ENCODE measurements at regions not wholly inside any gene's neighbourhood (a gene's known extent, or its start where the extent isn't known, plus 50 kb on each side); places are given as distances from the start of the nearest gene placed in this dataset.
"Not testable (repeated sequence)": the region's sequence is repeated elsewhere in the genome, so short reads cannot be mapped to it uniquely, and the experiment has no call there.

DNA sequence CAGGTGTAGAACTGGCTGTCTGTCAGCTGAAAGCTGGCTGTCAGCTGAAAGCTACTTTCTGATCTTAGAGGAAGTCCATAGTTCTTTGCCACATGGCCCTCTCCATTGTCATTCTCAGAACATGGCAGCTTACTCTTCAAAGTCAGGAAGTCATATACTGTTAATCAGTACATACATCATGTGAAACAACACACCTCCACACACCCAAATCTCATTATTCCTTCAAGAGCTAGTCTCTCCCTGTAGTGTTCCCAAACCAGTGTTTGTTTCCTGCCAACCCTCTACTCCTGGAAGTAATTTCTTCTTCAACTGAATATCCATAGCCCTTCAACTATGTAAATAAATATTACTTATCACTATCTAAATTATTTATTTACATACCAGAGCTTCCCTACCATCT, 58.9 kb downstream of the OR5AK2 start:
- no peak overlapping the region for H3K4me3 ChIP-seq (ENCODE audit: low read depth in 1 of 2, low read length in 2 of 2)
- no peaks in the 10 kb centered on the region for H3K36me3 ChIP-seq (ENCODE audit: control insufficient read depth in 1 of 2, insufficient read depth in 2 of 2, low read length in 2 of 2)

DNA sequence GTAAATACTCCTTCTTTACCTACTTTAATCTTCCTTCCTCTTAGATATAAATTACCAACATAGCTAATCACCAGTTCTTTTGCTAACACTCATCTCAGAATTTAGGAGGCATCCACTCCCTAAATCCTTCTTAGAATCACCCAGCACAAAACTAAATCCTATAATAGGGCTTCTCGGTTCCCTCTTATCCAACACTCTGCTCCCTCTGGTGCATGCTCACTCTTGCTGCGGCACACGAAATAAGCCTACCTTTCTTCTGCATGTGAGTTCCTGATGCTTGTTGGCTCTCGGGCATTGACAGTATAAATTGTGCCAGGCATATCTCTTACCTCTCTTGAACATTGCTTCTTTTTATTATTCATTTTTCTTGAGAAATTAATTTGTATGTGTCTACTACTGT, 61.0 kb downstream of the OR5AK2 start:
- Histone ChIP-seq H3K27me3 (ENCODE audit: low read depth, low read length) (no peaks in the 10 kb centered on the region), H3K27ac (ENCODE audit: low read length) (no peak overlapping the region), H3K4me3 (ENCODE audit: low read depth in 1 of 2, low read length in 2 of 2) (no peak overlapping the region), H3K4me1 (ENCODE audit: control insufficient read depth in 1 of 2, insufficient read depth in 2 of 2, low read length in 2 of 2) (no peaks in the 10 kb centered on the region), H3K36me3 (ENCODE audit: control insufficient read depth in 1 of 2, insufficient read depth in 2 of 2, low read length in 2 of 2) (no peaks in the 10 kb centered on the region), H3K9me3 (ENCODE audit: control insufficient read depth in 1 of 2, low read length in 2 of 2) (peaks cover 0 to 4% of the 10 kb centered on the region in 2 donors)

More for the DNA sequence above, 58.9 kb downstream of the OR5AK2 start:
- H3K9me3 ChIP-seq (ENCODE audit: control insufficient read depth in 1 of 2, low read length in 2 of 2) = peaks cover 3 to 4% of the 10 kb centered on the region in 2 donors
- H3K27me3 ChIP-seq (ENCODE audit: low read depth, low read length) = no peaks in the 10 kb centered on the region
- H3K27ac ChIP-seq (ENCODE audit: low read length) = no peak overlapping the region
- H3K4me1 ChIP-seq (ENCODE audit: control insufficient read depth in 1 of 2, insufficient read depth in 2 of 2, low read length in 2 of 2) = no peaks in the 10 kb centered on the region

DNA sequence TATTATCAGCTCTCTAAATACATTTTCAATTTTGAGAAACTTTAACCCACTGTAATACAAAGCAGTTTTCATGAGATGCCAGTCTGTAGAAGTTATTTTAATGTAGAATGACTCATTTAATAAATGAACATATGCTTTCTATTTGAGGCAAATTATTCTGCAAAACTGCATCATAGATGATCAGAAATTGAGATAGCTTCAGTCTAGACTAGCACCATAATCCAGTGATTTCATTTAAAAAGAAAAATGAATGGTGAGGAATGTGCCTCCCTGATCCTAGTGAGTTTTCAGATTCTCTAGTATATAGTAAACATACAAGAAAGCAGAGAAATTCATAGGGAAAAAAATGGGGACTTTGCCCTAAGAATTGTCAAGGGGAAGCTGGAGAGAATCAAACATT, 66.1 kb downstream of the OR5AK2 start:
- Histone ChIP-seq H3K36me3 (ENCODE audit: control insufficient read depth in 1 of 2, insufficient read depth in 2 of 2, low read length in 2 of 2) (no peaks in the 10 kb centered on the region), H3K27ac (ENCODE audit: low read length) (no peak overlapping the region), H3K4me1 (ENCODE audit: control insufficient read depth in 1 of 2, insufficient read depth in 2 of 2, low read length in 2 of 2) (no peaks in the 10 kb centered on the region), H3K9me3 (ENCODE audit: control insufficient read depth in 1 of 2, low read length in 2 of 2) (no peaks in the 10 kb centered on the region), H3K27me3 (ENCODE audit: low read depth, low read length) (no peaks in the 10 kb centered on the region), H3K4me3 (ENCODE audit: low read depth in 1 of 2, low read length in 2 of 2) (no peak overlapping the region)

DNA sequence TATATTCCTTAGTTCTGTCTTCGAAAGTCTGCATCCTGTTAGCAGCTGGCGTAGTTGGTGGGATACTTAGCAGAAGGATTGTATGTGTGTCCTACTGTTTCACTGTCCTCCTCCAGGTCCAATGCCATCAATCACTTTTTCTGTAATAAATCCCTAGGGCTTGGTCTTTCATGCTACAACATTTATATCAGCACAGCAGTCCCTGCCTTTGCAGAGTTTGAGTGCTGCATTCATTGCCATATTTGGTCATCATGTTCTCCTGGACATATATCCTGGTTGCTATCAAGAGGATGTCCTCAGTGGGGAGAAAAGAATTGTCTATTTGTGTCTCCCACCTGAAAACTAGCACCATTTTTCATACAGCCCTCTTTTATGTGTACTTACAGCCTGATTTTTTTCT, 67.0 kb downstream of the OR5AK2 start:
- Histone ChIP-seq H3K4me1 (ENCODE audit: control insufficient read depth in 1 of 2, insufficient read depth in 2 of 2, low read length in 2 of 2) (no peaks in the 10 kb centered on the region), H3K4me3 (ENCODE audit: low read depth in 1 of 2, low read length in 2 of 2) (no peak overlapping the region), H3K27me3 (ENCODE audit: low read depth, low read length) (no peaks in the 10 kb centered on the region), H3K36me3 (ENCODE audit: control insufficient read depth in 1 of 2, insufficient read depth in 2 of 2, low read length in 2 of 2) (no peaks in the 10 kb centered on the region), H3K27ac (ENCODE audit: low read length) (no peak overlapping the region), H3K9me3 (ENCODE audit: control insufficient read depth in 1 of 2, low read length in 2 of 2) (no peaks in the 10 kb centered on the region)

DNA sequence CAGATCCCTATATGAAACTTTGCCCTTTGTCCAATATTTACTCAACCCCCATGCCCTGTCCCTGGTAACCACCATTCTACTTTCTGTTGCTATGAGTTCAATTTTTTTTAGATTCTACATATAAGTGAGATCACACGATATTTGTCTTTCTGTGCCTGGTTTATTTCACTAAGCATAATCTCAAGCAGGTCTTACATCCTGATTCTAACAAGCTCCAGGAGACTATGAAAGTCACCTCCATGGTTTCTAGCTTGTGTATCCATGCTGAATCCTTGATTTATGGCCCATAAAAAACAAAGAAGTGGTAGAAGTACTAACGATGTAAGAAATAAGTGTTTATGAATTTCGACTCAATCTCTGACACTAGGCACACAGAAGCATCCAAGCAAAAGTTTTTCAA, 68.0 kb downstream of the OR5AK2 start:
- no peaks in the 10 kb centered on the region for H3K27me3 ChIP-seq (ENCODE audit: low read depth, low read length)
- H3K4me3 ChIP-seq (ENCODE audit: low read depth in 1 of 2, low read length in 2 of 2) = no peak overlapping the region
- H3K9me3 ChIP-seq (ENCODE audit: control insufficient read depth in 1 of 2, low read length in 2 of 2) = no peaks in the 10 kb centered on the region
- H3K36me3 ChIP-seq (ENCODE audit: control insufficient read depth in 1 of 2, insufficient read depth in 2 of 2, low read length in 2 of 2) = no peaks in the 10 kb centered on the region
- H3K4me1 ChIP-seq (ENCODE audit: control insufficient read depth in 1 of 2, insufficient read depth in 2 of 2, low read length in 2 of 2) = no peaks in the 10 kb centered on the region
- no peak overlapping the region for H3K27ac ChIP-seq (ENCODE audit: low read length)

DNA sequence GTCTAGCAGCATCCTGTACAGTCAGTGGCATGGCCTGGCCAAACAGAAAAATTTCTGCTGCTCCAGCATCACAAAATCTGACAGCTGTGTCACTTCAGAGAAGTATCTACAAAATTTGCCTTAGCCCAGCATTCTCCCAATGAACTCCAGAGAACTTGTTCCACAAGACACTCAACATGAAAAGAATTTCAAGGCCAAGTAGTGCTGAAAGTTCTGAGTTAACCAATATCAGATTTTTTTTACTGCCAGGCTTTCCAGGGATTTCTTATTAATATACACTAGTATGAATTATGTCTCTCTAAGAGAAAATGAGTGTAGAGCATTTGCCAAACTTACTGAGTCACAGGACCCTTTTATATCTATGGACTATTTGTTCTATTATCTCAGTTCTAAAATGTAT, 68.8 kb downstream of the OR5AK2 start:
- Histone ChIP-seq H3K27me3 (ENCODE audit: low read depth, low read length) (no peaks in the 10 kb centered on the region), H3K4me3 (ENCODE audit: low read depth in 1 of 2, low read length in 2 of 2) (no peak overlapping the region), H3K9me3 (ENCODE audit: control insufficient read depth in 1 of 2, low read length in 2 of 2) (no peaks in the 10 kb centered on the region), H3K4me1 (ENCODE audit: control insufficient read depth in 1 of 2, insufficient read depth in 2 of 2, low read length in 2 of 2) (no peaks in the 10 kb centered on the region), H3K27ac (ENCODE audit: low read length) (no peak overlapping the region), H3K36me3 (ENCODE audit: control insufficient read depth in 1 of 2, insufficient read depth in 2 of 2, low read length in 2 of 2) (no peaks in the 10 kb centered on the region)

DNA sequence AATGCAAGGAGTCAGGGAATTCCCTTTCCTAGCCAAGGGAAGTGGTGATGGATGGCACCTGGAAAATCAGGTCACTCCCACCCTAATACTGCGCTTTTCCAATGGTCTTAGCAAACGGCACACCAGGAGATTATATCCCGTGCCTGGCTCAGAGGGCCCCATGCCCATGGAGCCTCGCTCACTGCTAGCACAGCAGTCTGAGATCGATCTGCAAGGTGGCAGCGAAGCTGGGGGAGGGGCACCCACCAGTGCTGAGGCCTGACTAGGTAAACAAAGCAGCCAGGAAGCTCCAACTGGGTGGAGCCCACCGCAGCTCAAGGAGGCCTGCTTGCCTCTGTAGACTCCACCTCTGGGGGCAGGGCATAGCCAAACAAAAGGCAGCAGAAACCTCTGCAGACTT, 74.2 kb downstream of the OR5AK2 start:
- not testable (repeated sequence) for H3K4me3 ChIP-seq (ENCODE audit: low read depth in 1 of 2, low read length in 2 of 2); H3K27me3 ChIP-seq (ENCODE audit: low read depth, low read length); H3K9me3 ChIP-seq (ENCODE audit: control insufficient read depth in 1 of 2, low read length in 2 of 2); H3K4me1 ChIP-seq (ENCODE audit: control insufficient read depth in 1 of 2, insufficient read depth in 2 of 2, low read length in 2 of 2); H3K36me3 ChIP-seq (ENCODE audit: control insufficient read depth in 1 of 2, insufficient read depth in 2 of 2, low read length in 2 of 2); H3K27ac ChIP-seq (ENCODE audit: low read length)

DNA sequence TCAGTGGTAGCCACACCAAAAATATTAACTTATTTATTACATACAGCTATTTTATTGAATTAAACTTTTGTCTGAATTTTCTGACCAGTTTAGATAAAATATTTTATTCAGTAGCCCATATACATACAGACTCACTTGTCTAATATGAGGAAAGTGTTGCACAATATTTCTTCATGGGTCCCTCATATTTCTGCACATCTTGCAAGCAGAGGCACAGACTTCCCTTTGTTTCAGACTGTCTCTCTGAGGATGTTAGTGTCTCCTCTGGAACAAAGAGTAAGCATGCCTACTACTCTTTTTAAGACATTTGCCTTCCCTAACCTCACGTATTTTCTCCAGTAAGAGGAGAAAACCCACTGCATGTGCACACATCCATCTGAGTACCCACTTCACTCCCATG, 81.2 kb downstream of the OR5AK2 start:
- Histone ChIP-seq H3K9me3 (ENCODE audit: control insufficient read depth in 1 of 2, low read length in 2 of 2) (no peaks in the 10 kb centered on the region), H3K27ac (ENCODE audit: low read length) (no peak overlapping the region), H3K4me3 (ENCODE audit: low read depth in 1 of 2, low read length in 2 of 2) (no peak overlapping the region), H3K4me1 (ENCODE audit: control insufficient read depth in 1 of 2, insufficient read depth in 2 of 2, low read length in 2 of 2) (no peaks in the 10 kb centered on the region), H3K27me3 (ENCODE audit: low read depth, low read length) (no peaks in the 10 kb centered on the region), H3K36me3 (ENCODE audit: control insufficient read depth in 1 of 2, insufficient read depth in 2 of 2, low read length in 2 of 2) (no peaks in the 10 kb centered on the region)

DNA sequence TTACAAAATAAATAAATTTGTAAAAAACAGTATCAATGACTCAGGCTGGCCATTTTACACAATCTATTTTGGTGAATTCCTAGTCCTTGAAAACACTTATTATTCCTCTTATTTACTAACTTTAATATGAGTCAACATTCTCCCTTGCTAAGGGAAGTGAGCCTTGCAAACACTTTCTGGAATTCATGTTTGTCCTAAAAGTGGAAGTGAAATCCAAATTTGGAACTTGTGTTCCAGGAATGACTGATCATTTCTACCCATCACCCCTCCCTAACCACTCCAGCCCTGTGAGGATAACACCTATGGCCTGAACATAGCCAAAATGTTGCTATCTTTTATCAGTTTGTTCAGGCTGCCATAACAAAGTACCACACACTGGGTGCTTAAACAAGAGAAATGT, 83.1 kb downstream of the OR5AK2 start:
- Histone ChIP-seq H3K27me3 (ENCODE audit: low read depth, low read length) (no peaks in the 10 kb centered on the region), H3K4me1 (ENCODE audit: control insufficient read depth in 1 of 2, insufficient read depth in 2 of 2, low read length in 2 of 2) (no peaks in the 10 kb centered on the region), H3K4me3 (ENCODE audit: low read depth in 1 of 2, low read length in 2 of 2) (no peak overlapping the region), H3K27ac (ENCODE audit: low read length) (peak overlapping the region; percentile 27), H3K36me3 (ENCODE audit: control insufficient read depth in 1 of 2, insufficient read depth in 2 of 2, low read length in 2 of 2) (no peaks in the 10 kb centered on the region), H3K9me3 (ENCODE audit: control insufficient read depth in 1 of 2, low read length in 2 of 2) (no peaks in the 10 kb centered on the region)

DNA sequence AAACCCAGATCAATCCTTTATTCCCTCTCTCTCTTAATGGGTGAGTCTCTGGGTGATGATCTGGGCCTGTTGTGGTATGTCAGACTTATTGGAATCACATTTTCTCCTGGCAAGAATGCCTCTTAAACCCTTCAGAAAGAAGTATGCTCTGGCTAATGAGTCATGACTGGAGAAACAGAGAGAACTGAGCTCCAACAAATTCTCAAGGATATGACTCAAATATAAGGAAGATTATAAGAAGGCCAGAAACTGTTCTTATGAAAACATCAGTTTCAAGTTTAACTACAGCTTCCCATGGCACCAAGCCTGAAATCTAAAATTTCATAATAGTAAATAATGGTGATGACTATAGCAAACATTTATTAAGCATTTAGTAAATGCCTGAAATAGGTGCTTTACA, 83.9 kb downstream of the OR5AK2 start:
- H3K36me3 ChIP-seq (ENCODE audit: control insufficient read depth in 1 of 2, insufficient read depth in 2 of 2, low read length in 2 of 2) = no peaks in the 10 kb centered on the region
- H3K9me3 ChIP-seq (ENCODE audit: control insufficient read depth in 1 of 2, low read length in 2 of 2) = no peaks in the 10 kb centered on the region
- no peak overlapping the region for H3K27ac ChIP-seq (ENCODE audit: low read length)
- no peaks in the 10 kb centered on the region for H3K27me3 ChIP-seq (ENCODE audit: low read depth, low read length)
- no peak overlapping the region for H3K4me3 ChIP-seq (ENCODE audit: low read depth in 1 of 2, low read length in 2 of 2)
- no peaks in the 10 kb centered on the region for H3K4me1 ChIP-seq (ENCODE audit: control insufficient read depth in 1 of 2, insufficient read depth in 2 of 2, low read length in 2 of 2)

DNA sequence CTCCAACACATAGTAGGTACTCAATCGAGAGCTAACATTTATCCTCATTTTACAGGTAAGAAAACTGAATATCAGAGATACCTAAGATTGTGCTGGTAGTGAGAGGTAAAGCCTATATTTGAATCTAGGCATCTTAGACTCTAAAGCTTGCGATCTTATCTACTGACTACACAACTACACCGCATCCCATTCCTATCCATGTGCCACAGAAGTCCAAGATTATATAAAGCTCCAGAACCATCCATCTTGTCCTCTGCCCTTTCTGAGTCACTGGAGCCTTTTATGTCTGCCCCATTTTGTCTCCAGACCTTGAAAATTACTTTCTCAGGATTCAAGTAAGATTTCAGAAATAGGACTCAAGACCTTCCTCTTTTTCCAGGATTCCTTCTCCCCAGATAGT, 84.4 kb downstream of the OR5AK2 start:
- Histone ChIP-seq H3K4me1 (ENCODE audit: control insufficient read depth in 1 of 2, insufficient read depth in 2 of 2, low read length in 2 of 2) (no peaks in the 10 kb centered on the region), H3K27ac (ENCODE audit: low read length) (no peak overlapping the region), H3K27me3 (ENCODE audit: low read depth, low read length) (no peaks in the 10 kb centered on the region), H3K36me3 (ENCODE audit: control insufficient read depth in 1 of 2, insufficient read depth in 2 of 2, low read length in 2 of 2) (no peaks in the 10 kb centered on the region), H3K9me3 (ENCODE audit: control insufficient read depth in 1 of 2, low read length in 2 of 2) (no peaks in the 10 kb centered on the region), H3K4me3 (ENCODE audit: low read depth in 1 of 2, low read length in 2 of 2) (no peak overlapping the region)

DNA sequence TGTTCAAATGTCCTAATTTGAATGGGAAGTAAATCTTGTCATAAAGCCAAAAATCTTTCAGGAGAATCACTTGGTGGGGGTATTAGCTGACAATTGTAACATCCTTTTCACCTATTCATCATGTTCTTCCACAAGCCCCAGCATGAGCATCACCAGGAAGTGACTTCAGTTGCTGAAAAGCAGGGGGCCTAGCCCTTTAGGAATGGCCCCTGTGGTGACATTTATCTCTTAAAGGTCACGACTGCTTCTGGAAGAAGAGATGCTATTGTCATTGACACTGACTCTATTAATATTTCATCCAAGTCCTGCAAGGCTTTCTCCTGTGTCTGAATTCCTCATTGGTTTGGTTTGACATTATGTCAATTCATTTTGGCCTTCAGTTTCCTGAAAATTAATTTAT, 92.6 kb downstream of the OR5AK2 start:
- Histone ChIP-seq H3K27ac (ENCODE audit: low read length) (no peak overlapping the region), H3K4me3 (ENCODE audit: low read depth in 1 of 2, low read length in 2 of 2) (no peak overlapping the region), H3K27me3 (ENCODE audit: low read depth, low read length) (no peaks in the 10 kb centered on the region), H3K4me1 (ENCODE audit: control insufficient read depth in 1 of 2, insufficient read depth in 2 of 2, low read length in 2 of 2) (no peaks in the 10 kb centered on the region), H3K9me3 (ENCODE audit: control insufficient read depth in 1 of 2, low read length in 2 of 2) (peaks cover 0 to 3% of the 10 kb centered on the region in 2 donors), H3K36me3 (ENCODE audit: control insufficient read depth in 1 of 2, insufficient read depth in 2 of 2, low read length in 2 of 2) (no peaks in the 10 kb centered on the region)
